ENCODE measurements at regions not wholly inside any gene's neighbourhood (a gene's known extent, or its start where the extent isn't known, plus 50 kb on each side); places are given as distances from the start of the nearest gene placed in this dataset.
"Not testable (repeated sequence)": the region's sequence is repeated elsewhere in the genome, so short reads cannot be mapped to it uniquely, and the experiment has no call there.

DNA sequence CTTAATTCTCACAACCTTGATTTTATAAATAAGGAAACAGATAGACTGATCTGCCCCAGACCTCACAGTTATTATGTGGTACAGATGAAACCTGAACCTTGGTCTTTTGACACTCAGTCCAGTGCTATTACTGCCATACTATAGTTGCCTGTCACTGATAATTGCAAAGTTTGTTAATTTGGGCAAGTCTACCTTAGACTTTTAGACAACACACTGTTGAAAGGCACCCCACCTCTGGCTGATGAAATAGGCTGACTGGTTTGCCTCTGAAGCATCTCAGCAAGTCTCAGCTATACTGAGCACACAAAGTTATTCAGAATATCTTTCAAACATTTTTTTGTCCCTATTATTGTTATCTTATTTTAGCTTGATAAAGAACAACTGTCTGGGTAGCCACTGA, 53.1 kb upstream of the MAP4 start:
- H3K9me3 ChIP-seq (ENCODE audit: control insufficient read depth, low read depth, low read length) = no peaks in the 10 kb centered on the region
- H3K9ac ChIP-seq (ENCODE audit: low read length) = no peak overlapping the region
- no peaks in the 10 kb centered on the region for H3K27me3 ChIP-seq (ENCODE audit: control insufficient read depth, insufficient read depth, low read length)
- no peaks in the 10 kb centered on the region for H3K4me1 ChIP-seq (ENCODE audit: control insufficient read depth, low read depth, low read length)
- H3K36me3 ChIP-seq (ENCODE audit: control insufficient read depth, low read depth, low read length) = no peaks in the 10 kb centered on the region
- H3K27ac ChIP-seq (ENCODE audit: low read length) = no peak overlapping the region
- no peak overlapping the region for H3K4me3 ChIP-seq (ENCODE audit: low read length)

DNA sequence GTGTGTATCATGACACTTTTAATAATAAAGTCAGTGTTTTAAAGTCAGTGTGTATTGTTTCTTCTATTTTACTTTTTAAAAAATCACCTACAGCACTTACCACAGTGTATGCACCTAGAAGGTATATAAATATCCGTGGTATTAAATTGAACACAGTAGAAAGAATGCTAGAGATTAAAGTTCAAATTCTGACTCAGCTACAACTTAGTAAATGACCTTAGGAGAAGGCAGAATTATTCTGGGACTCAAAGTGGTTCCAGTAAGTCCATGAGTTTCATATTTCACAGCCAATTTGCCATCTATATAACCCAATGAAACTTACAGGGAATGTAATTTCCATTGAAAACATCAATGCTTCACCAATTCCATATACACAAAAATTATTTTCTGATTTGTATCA, 52.7 kb upstream of the MAP4 start:
- no peaks in the 10 kb centered on the region for H3K9me3 ChIP-seq (ENCODE audit: control insufficient read depth, low read depth, low read length)
- no peak overlapping the region for H3K9ac ChIP-seq (ENCODE audit: low read length)
- H3K27me3 ChIP-seq (ENCODE audit: control insufficient read depth, insufficient read depth, low read length) = no peaks in the 10 kb centered on the region
- H3K4me3 ChIP-seq (ENCODE audit: low read length) = no peak overlapping the region
- no peaks in the 10 kb centered on the region for H3K36me3 ChIP-seq (ENCODE audit: control insufficient read depth, low read depth, low read length)
- H3K4me1 ChIP-seq (ENCODE audit: control insufficient read depth, low read depth, low read length) = no peaks in the 10 kb centered on the region
- no peak overlapping the region for H3K27ac ChIP-seq (ENCODE audit: low read length)

DNA sequence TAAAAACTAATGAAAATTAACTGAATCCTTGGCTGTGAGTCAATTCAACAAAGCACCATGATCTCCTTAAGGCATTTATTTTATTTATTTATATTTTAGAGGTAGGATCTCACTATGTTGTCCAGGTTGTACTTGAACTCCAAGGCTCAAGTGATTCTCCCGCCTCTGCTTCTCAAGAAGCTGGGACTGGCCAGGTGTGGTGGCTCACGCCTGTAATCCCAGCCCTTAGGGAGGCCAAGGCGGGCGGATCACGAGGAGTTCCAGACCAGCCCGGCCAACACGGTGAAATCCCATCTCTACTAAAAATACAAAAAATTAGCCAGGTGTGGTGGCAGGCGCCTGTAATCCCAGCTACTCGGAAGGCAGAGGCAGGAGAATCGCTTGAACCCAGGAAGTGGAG, 52.1 kb upstream of the MAP4 start:
- not testable (repeated sequence) for H3K27ac ChIP-seq (ENCODE audit: low read length); H3K4me1 ChIP-seq (ENCODE audit: control insufficient read depth, low read depth, low read length); H3K9me3 ChIP-seq (ENCODE audit: control insufficient read depth, low read depth, low read length); H3K27me3 ChIP-seq (ENCODE audit: control insufficient read depth, insufficient read depth, low read length); H3K4me3 ChIP-seq (ENCODE audit: low read length); H3K9ac ChIP-seq (ENCODE audit: low read length); H3K36me3 ChIP-seq (ENCODE audit: control insufficient read depth, low read depth, low read length)

DNA sequence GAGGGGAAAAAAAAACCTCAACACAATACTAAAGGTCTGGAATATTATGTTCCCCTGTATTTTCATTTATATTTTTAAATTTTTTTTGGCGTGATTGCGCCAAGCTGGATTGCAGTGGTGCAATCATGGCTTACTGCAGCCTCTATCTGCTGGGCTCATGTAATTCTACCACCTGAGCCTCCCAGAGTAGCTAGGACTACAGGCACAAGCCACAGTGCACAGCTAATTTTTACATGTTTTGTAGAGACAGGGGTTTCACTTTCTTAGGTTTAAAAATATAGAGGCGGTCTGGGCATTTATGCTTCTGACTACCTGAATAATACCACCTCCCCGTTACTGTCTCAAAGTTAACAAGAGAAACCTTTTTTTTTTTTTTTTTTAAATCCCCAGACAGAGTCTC, 51.1 kb upstream of the MAP4 start:
- no peak overlapping the region for H3K4me3 ChIP-seq (ENCODE audit: low read length)
- peaks cover 4% of the 10 kb centered on the region for H3K36me3 ChIP-seq (ENCODE audit: control insufficient read depth, low read depth, low read length)
- no peak overlapping the region for H3K9ac ChIP-seq (ENCODE audit: low read length)
- H3K4me1 ChIP-seq (ENCODE audit: control insufficient read depth, low read depth, low read length) = no peaks in the 10 kb centered on the region
- no peaks in the 10 kb centered on the region for H3K9me3 ChIP-seq (ENCODE audit: control insufficient read depth, low read depth, low read length)
- no peaks in the 10 kb centered on the region for H3K27me3 ChIP-seq (ENCODE audit: control insufficient read depth, insufficient read depth, low read length)
- H3K27ac ChIP-seq (ENCODE audit: low read length) = no peak overlapping the region
